Adrenal gland (tissue), 9 donors: ENCODE measurements at regions not wholly inside any gene's neighbourhood (a gene's known extent, or its start where the extent isn't known, plus 50 kb on each side); places are given as distances from the start of the nearest gene placed in this dataset.
"Not testable (repeated sequence)": the region's sequence is repeated elsewhere in the genome, so short reads cannot be mapped to it uniquely, and the experiment has no call there.

ENCODE experiments used
- DNase-seq, 7 donors: peaks; one replicate each; pipeline ENCODE4 v3.0.0-alpha.2; 2019 to 2020
- H3K27ac ChIP-seq, 5 donors: fragments of 200-600 bp; sonication (generic) in 4 of 5; 1 replicate in 3 of 5; 2 replicates in 2 of 5; pipeline versions ENCODE4 v1.5.1 to v1.8.0; 2016 to 2020; ENCODE audit warnings: mild to moderate bottlenecking in 1 of 5
- H3K27me3 ChIP-seq: fragments of 200-600 bp; 2 replicates; pipeline ENCODE4 v1.8.0; 2021
- H3K36me3 ChIP-seq, 2 donors: fragments of 200-600 bp; replicated peaks in 1 of 2; 1 replicate in 1 of 2; 2 replicates in 1 of 2; pipeline versions ENCODE4 v1.5.1 to v1.8.0; 2018 to 2022
- H3K4me1 ChIP-seq, 2 donors: fragments of 200-600 bp; replicated peaks in 1 of 2; 1 replicate in 1 of 2; 2 replicates in 1 of 2; pipeline versions ENCODE4 v1.5.1 to v1.8.0; 2018 to 2021
- H3K4me3 ChIP-seq, 4 donors: fragments of 200-600 bp; sonication (generic) in 3 of 4; one replicate each; pipeline ENCODE4 v1.5.1; 2016 to 2018
- H3K9me3 ChIP-seq, 3 donors: fragments of 200-600 bp; sonication (generic) in 1 of 3; replicated peaks in 1 of 3; 1 replicate in 2 of 3; 2 replicates in 1 of 3; pipeline versions ENCODE4 v1.5.1 to v1.8.0; 2016 to 2021
- POLR2A ChIP-seq, 2 donors: fragments of 450-650 bp; IDR thresholded peaks; one replicate each; pipeline ENCODE4 v1.6.1; 2017; ENCODE audit warnings: antibody characterized with exemption in 2 of 2, mild to moderate bottlenecking in 2 of 2, moderate library complexity in 1 of 2
- WGBS, 4 donors: extraction: QIAGEN DNeasy Blood & Tissue Kit in 2 of 4; methylation state at CpG; one replicate each; pipeline versions ENCODE4 v1.1.5 to v1.1.7; 2013 to 2017; 5-methylcytosine and 5-hydroxymethylcytosine counted together
- intact Hi-C, 2 donors: fragments of 100-400 bp; cut with DNase I; formaldehyde crosslinking; loops; one replicate each; pipeline versions ENCODE4 v1.14.1 to v1.15.0; 2022 to 2023
- TF ChIP-seq, protein P1 (sequence below), 6 experiments: fragments of 450-650 bp in 4 of 6; fragments of 200-600 bp in 2 of 6; sonication (generic) in 1 of 6; IDR thresholded peaks; 1 replicate in 5 of 6; 2 replicates in 1 of 6; pipeline versions ENCODE4 v1.5.1 to v1.8.0; 2016 to 2021; ENCODE audit warnings: antibody characterized with exemption in 6 of 6, mild to moderate bottlenecking in 2 of 6, moderate library complexity in 1 of 6
- donor health status: healthy with polysubstance abuse.
- donor health status: Bipolar disorder and iron deficiency.
- donor health status: DM: yes; HTN: yes; CAD: no.
- donor health status: DM: no; HTN: no; CAD: no.
- donor health status: DM: no; HTN: no; CAD: no.

DNA sequence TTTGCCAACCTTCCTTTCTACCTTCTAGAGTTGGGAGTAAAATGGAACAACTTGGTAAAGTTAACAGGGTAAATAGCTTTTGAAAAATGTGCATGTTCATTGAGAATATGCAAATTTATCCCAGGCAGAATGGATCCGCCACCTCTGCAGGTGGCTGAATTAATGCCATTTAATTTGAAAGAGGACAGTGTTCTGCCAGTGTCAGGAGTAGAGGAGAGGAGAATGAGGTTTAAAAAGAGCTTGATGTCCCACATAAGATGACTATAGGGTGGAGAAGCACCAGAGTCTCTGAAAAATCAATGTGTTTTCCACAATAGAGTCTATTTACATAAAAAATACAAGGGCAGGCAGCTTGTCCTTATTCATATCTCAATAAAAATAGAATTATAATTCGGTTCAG is 1804.3 kb upstream of the PCDH10 start:
- intact Hi-C loops, result no loop called here
- 60 to 73% (median 66%) methylated on average over 2 of the region's 2 CpGs for WGBS, 4 donors

DNA sequence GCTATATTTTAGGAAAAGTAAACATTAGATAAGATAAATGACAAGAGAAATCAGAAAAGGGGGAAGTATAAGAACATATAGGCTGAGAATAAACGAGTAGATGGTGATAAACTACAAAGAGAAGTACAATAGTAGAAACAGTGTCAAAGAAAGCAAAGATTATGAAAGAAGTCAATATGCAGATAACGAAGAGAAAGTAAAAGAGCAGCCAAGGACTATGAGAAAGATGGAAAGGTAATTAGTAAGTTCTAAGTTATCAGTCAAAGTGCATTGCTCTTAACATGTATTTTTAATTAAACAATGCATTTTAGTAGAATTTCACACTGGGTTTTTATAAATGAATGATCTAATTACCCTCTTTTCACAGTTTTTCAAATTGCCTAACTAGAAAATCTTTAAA is 1801.3 kb upstream of the PCDH10 start:
- Histone ChIP-seq H3K27ac (no peak overlapping the region), H3K4me1 (no peaks in the 10 kb centered on the region), H3K27me3 (no peaks in the 10 kb centered on the region), H3K36me3 (no peaks in the 10 kb centered on the region), H3K4me3 (no peak overlapping the region), H3K9me3 (no peaks in the 10 kb centered on the region)
- TF ChIP-seq POLR2A (IDR thresholded peaks at IDR 0.05), result no peak
- TF ChIP-seq, protein P1, sequence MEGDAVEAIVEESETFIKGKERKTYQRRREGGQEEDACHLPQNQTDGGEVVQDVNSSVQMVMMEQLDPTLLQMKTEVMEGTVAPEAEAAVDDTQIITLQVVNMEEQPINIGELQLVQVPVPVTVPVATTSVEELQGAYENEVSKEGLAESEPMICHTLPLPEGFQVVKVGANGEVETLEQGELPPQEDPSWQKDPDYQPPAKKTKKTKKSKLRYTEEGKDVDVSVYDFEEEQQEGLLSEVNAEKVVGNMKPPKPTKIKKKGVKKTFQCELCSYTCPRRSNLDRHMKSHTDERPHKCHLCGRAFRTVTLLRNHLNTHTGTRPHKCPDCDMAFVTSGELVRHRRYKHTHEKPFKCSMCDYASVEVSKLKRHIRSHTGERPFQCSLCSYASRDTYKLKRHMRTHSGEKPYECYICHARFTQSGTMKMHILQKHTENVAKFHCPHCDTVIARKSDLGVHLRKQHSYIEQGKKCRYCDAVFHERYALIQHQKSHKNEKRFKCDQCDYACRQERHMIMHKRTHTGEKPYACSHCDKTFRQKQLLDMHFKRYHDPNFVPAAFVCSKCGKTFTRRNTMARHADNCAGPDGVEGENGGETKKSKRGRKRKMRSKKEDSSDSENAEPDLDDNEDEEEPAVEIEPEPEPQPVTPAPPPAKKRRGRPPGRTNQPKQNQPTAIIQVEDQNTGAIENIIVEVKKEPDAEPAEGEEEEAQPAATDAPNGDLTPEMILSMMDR (IDR thresholded peaks at IDR 0.05), result no peak
- WGBS, 4 donors, result 36 to 52% (median 41%) methylated on average over 2 of the region's 2 CpGs
- no peak for DNase-seq
- intact Hi-C loops, result no loop called here

More for the DNA sequence above, 1804.3 kb upstream of the PCDH10 start:
- DNase-seq, result no peak
- Histone ChIP-seq H3K4me1 (no peaks in the 10 kb centered on the region), H3K36me3 (no peaks in the 10 kb centered on the region), H3K27ac (no peak overlapping the region), H3K27me3 (no peaks in the 10 kb centered on the region), H3K9me3 (no peaks in the 10 kb centered on the region), H3K4me3 (no peak overlapping the region)
- TF ChIP-seq, protein P1 (IDR thresholded peaks at IDR 0.05), result no peak
- TF ChIP-seq POLR2A (IDR thresholded peaks at IDR 0.05), result no peak

- no peaks in the 10 kb centered on the region for H3K27me3 ChIP-seq
- no peak overlapping the region for H3K4me3 ChIP-seq
- TF ChIP-seq, protein P1 (IDR thresholded peaks at IDR 0.05), result no peak
- TF ChIP-seq POLR2A (IDR thresholded peaks at IDR 0.05), result no peak
- intact Hi-C loops, result no loop called here
- no peak overlapping the region for H3K27ac ChIP-seq
- no peaks in the 10 kb centered on the region for H3K9me3 ChIP-seq
- WGBS, 4 donors, result 42 to 60% (median 53%) methylated on average over 2 of the region's 2 CpGs
- H3K4me1 ChIP-seq, result no peaks in the 10 kb centered on the region
- no peak for DNase-seq
- H3K36me3 ChIP-seq, result no peaks in the 10 kb centered on the region
Observed at GRCh38 chr4:131348263-131348662, 1800.8 kb upstream of the PCDH10 start.

- H3K9me3 ChIP-seq, H3K27me3 ChIP-seq, H3K4me3 ChIP-seq, H3K36me3 ChIP-seq, intact Hi-C loops, H3K4me1 ChIP-seq, DNase-seq, H3K27ac ChIP-seq: not testable (repeated sequence)
- 92 to 95% (median 93%) methylated on average over 15 to 19 of the region's 19 CpGs for WGBS, 4 donors
Observed at GRCh38 chr4:131352371-131352770, 1796.7 kb upstream of the PCDH10 start.

DNA sequence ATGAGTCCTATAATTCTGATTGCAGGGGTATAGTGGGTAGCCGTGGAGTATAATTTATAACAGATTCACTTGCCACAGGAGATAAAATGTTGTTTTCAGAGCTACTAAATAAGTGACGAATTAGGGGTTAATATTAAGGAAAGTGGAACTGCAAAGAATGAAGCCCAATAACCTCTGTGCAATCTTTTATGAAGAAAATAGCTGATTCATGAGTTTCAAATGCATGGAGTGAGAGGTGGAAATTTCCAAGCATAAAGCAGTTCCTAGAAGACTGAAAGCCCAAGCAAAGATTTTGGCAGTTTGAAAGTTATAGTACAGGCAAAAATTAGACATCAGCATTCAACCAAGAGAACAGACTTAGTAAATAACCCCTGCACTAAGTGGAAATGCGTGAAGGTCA is 1782.4 kb upstream of the PCDH10 start:
- H3K4me1 ChIP-seq, result no peaks in the 10 kb centered on the region
- H3K27me3 ChIP-seq, result no peaks in the 10 kb centered on the region
- H3K9me3 ChIP-seq, result no peaks in the 10 kb centered on the region
- WGBS, 4 donors, result 44 to 52% (median 47%) methylated on average over 3 of the region's 3 CpGs
- H3K27ac ChIP-seq, result no peak overlapping the region
- no peaks in the 10 kb centered on the region for H3K36me3 ChIP-seq
- TF ChIP-seq POLR2A (IDR thresholded peaks at IDR 0.05), result no peak
- TF ChIP-seq, protein P1 (IDR thresholded peaks at IDR 0.05), result no peak
- intact Hi-C loops, result no loop called here
- H3K4me3 ChIP-seq, result no peak overlapping the region
- DNase-seq, result no peak
